Activated CD4-positive, alpha-beta T cell treated with anti-CD3 and anti-CD28 coated beads, Interleukin-2, Interleukin-6, amounts not matched to agents 100 ng/mL and 50 ng/mL, durations not matched to agents 16 hours and 8 hours (primary cell): ENCODE measurements at regions not wholly inside any gene's neighbourhood (a gene's known extent, or its start where the extent isn't known, plus 50 kb on each side); places are given as distances from the start of the nearest gene placed in this dataset.

Experiments
- DNase-seq: peaks from one replicate; pipeline ENCODE4 v3.0.0-alpha.2; 2020

GRCh38 chr7:55623617-55624016, 51.3 kb upstream of the VOPP1 start:
- no peak for DNase-seq

GRCh38 chr7:55622241-55622640, 49.9 kb upstream of the VOPP1 start:
- no peak for DNase-seq
